GM23338 (cell line): ENCODE measurements at regions not wholly inside any gene's neighbourhood (a gene's known extent, or its start where the extent isn't known, plus 50 kb on each side); places are given as distances from the start of the nearest gene placed in this dataset.

ENCODE experiments used
- ATAC-seq: fragments of 200-7000 bp; cut with Tn5 transposase; 3 replicates; pipeline ENCODE4 v1.9.1; 2020
- DNase-seq: peaks from one replicate; pipeline ENCODE4 v3.0.0-alpha.2; 2015; ENCODE audit warnings: low spot score
- H2AFZ ChIP-seq: fragments of 200-600 bp; sonication (generic); 2 replicates; pipeline ENCODE4 v1.8.0; 2016; ENCODE audit warnings: antibody characterized with exemption, mild to moderate bottlenecking, moderate library complexity
- H3F3A ChIP-seq: fragments of 200-600 bp; sonication (generic); replicated peaks from 2 replicates; pipeline ENCODE4 v1.8.0; 2017; ENCODE audit warnings: antibody characterized with exemption, mixed run types, low read depth
- H3K27ac ChIP-seq: fragments of 200-600 bp; sonication (generic); 2 replicates; pipeline ENCODE4 v1.6.1; 2016; ENCODE audit warnings: low read depth
- H3K27me3 ChIP-seq: fragments of 200-600 bp; sonication (generic); 2 replicates; pipeline ENCODE4 v1.8.0; 2016; ENCODE audit warnings: mild to moderate bottlenecking, mixed run types, moderate library complexity; ENCODE audit not compliant: insufficient read depth
- H3K36me3 ChIP-seq: fragments of 200-600 bp; sonication (generic); 2 replicates; pipeline ENCODE4 v1.8.0; 2016; ENCODE audit warnings: mild to moderate bottlenecking; ENCODE audit not compliant: insufficient read depth
- H3K4me1 ChIP-seq: fragments of 200-600 bp; sonication (generic); 2 replicates; pipeline ENCODE4 v1.8.0; 2016; ENCODE audit warnings: mild to moderate bottlenecking, moderate library complexity; ENCODE audit not compliant: insufficient read depth
- H3K4me2 ChIP-seq: fragments of 200-600 bp; sonication (generic); 2 replicates; pipeline ENCODE4 v1.7.1; 2017; ENCODE audit warnings: mixed run types
- H3K4me3 ChIP-seq: fragments of 200-600 bp; sonication (generic); 2 replicates; pipeline ENCODE4 v1.6.1; 2016; ENCODE audit warnings: mixed run types
- H3K79me2 ChIP-seq: fragments of 200-600 bp; sonication (generic); replicated peaks from 2 replicates; pipeline ENCODE4 v1.8.0; 2017; ENCODE audit warnings: mild to moderate bottlenecking; ENCODE audit not compliant: insufficient read depth
- H3K9me2 ChIP-seq: fragments of 200-600 bp; sonication (generic); 2 replicates; pipeline ENCODE4 v1.8.0; 2017; ENCODE audit not compliant: insufficient read depth
- H4K20me1 ChIP-seq: fragments of 200-600 bp; sonication (generic); replicated peaks from 2 replicates; pipeline ENCODE4 v1.8.0; 2017; ENCODE audit warnings: mild to moderate bottlenecking; ENCODE audit not compliant: insufficient read depth
- H3K27ac Mint-ChIP-seq: 2 replicates; pipeline ENCODE4 v1.8.0; 2020; ENCODE audit warnings: inconsistent platforms, mild to moderate bottlenecking, moderate library complexity, mixed read lengths
- H3K27me3 Mint-ChIP-seq: 3 replicates; pipeline ENCODE4 v1.8.0; 2022; ENCODE audit warnings: low read depth, mild to moderate bottlenecking, moderate library complexity, mixed read lengths, inconsistent platforms; ENCODE audit not compliant: insufficient read depth, poor library complexity
- H3K36me3 Mint-ChIP-seq: 3 replicates; pipeline ENCODE4 v1.8.0; 2021; ENCODE audit warnings: low read depth, mild to moderate bottlenecking, inconsistent platforms, moderate library complexity, mixed read lengths
- H3K4me1 Mint-ChIP-seq: 3 replicates; pipeline ENCODE4 v1.8.0; 2020; ENCODE audit warnings: mild to moderate bottlenecking, inconsistent platforms, mixed read lengths
- H3K4me3 Mint-ChIP-seq: 3 replicates; pipeline ENCODE4 v1.8.0; 2021; ENCODE audit warnings: moderate library complexity, mild to moderate bottlenecking, inconsistent platforms, mixed read lengths
- H3K9me3 Mint-ChIP-seq: 3 replicates; pipeline ENCODE4 v1.8.0; 2020; ENCODE audit warnings: moderate library complexity, mild to moderate bottlenecking, inconsistent platforms, mixed read lengths
- CREB1 ChIP-seq: fragments of 250-450 bp; sonication (Bioruptor Pico); IDR thresholded peaks from 2 replicates; pipeline ENCODE4 v1.5.0; 2020; ENCODE audit warnings: low read depth, mild to moderate bottlenecking, moderate library complexity
- EZH2 ChIP-seq: fragments of 200-600 bp; sonication (generic); IDR thresholded peaks from one replicate; pipeline ENCODE4 v1.8.0; 2017; ENCODE audit warnings: antibody characterized with exemption, mild to moderate bottlenecking, low read depth; ENCODE audit not compliant: unreplicated experiment
- EZH2phosphoT487 ChIP-seq: fragments of 200-600 bp; sonication (generic); IDR thresholded peaks from one replicate; pipeline ENCODE4 v1.8.1; 2018; ENCODE audit warnings: antibody characterized with exemption; ENCODE audit not compliant: unreplicated experiment
- JUNB ChIP-seq: IDR thresholded peaks from one replicate; pipeline ENCODE4 v1.6.1; 2016; ENCODE audit warnings: antibody characterized with exemption; ENCODE audit not compliant: unreplicated experiment
- NANOG ChIP-seq: IDR thresholded peaks from 2 replicates; pipeline ENCODE4 v1.6.1; 2016; ENCODE audit warnings: antibody characterized with exemption, borderline replicate concordance
- POLR2AphosphoS5 ChIP-seq: IDR thresholded peaks from 2 replicates; pipeline ENCODE4 v1.6.1; 2016; ENCODE audit warnings: antibody characterized with exemption, low read depth
- STAT1 ChIP-seq: IDR thresholded peaks from one replicate; pipeline ENCODE4 v1.6.1; 2016; ENCODE audit warnings: antibody characterized with exemption; ENCODE audit not compliant: unreplicated experiment
- ZNF114 ChIP-seq: fragments of 250-450 bp; sonication (Bioruptor Pico); IDR thresholded peaks from 2 replicates; pipeline ENCODE4 v1.5.0; 2020; ENCODE audit warnings: mild to moderate bottlenecking, moderate library complexity
- TF ChIP-seq, protein P1 (sequence below), 2 experiments: fragments of 200-600 bp in 1 of 2; sonication (generic) in 1 of 2; conservative IDR thresholded peaks; 2 replicates each; pipeline versions ENCODE4 v1.5.1 to v1.6.1; 2016 to 2017; ENCODE audit warnings: antibody characterized with exemption in 2 of 2, low read depth in 2 of 2, mild to moderate bottlenecking in 2 of 2, moderate library complexity in 1 of 2
- TF ChIP-seq, protein P2 (sequence below): IDR thresholded peaks from one replicate; pipeline ENCODE4 v1.6.1; 2018; ENCODE audit warnings: antibody characterized with exemption; ENCODE audit not compliant: unreplicated experiment

DNA sequence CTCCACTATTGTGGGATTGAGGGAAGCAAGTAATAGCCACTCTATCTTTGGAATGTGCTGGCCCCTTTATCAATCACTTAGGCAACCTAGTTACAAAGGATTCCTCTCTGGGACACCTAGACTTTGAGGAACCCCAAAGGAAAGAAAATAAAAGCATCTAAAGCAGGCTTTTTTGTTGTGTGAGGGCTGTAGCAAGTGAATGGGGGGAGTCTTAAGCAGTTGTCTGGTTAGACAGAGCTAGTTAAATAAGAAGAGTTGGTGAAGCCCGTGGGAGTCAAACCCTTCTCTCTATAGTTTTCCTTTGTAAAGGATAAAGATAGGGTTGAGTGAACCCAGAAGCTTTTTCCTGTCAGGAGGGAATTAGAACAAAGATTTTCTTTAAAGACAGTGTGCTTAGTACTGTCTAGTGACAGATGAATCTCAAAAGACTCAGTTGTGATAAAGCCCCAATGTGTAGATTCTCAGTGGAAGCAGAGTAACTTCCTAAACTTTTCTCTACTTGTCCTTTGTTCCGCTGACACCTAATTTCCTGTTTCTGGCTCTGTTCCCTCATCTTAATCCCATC, 63.3 kb downstream of the HDGFL1 start:
- Mint-ChIP-seq H3K36me3 (peaks cover 3% of the 10 kb centered on the region; the same call in 2 of the 3 replicates), H3K4me1 (peaks cover 31% of the 10 kb centered on the region; the same call in 2 of the 3 replicates), H3K4me3 (no peak overlapping the region), H3K27ac (no peak overlapping the region), H3K27me3 (no peaks in the 10 kb centered on the region), H3K9me3 (peaks cover 5% of the 10 kb centered on the region; the same call in 1 of the 3 replicates)
- Histone ChIP-seq H3K27me3 (no peaks in the 10 kb centered on the region), H3K4me1 (peaks cover 25% of the 10 kb centered on the region), H2AFZ (peak overlapping the region; percentile 45; the same call in 1 of the 2 replicates), H3K27ac (no peak overlapping the region; the same call in 1 of the 2 replicates), H3K4me2 (0 out of 2 replicates have a peak overlapping the region, but pooled peaks have one; percentile 13), H3F3A (no peaks in the 10 kb centered on the region), H3K9me2 (no peaks in the 10 kb centered on the region), H3K36me3 (no peaks in the 10 kb centered on the region), H3K4me3 (no peak overlapping the region), H3K79me2 (no peaks in the 10 kb centered on the region), H4K20me1 (no peaks in the 10 kb centered on the region)
- ATAC-seq: peak; percentile 49
- TF ChIP-seq, protein P1, sequence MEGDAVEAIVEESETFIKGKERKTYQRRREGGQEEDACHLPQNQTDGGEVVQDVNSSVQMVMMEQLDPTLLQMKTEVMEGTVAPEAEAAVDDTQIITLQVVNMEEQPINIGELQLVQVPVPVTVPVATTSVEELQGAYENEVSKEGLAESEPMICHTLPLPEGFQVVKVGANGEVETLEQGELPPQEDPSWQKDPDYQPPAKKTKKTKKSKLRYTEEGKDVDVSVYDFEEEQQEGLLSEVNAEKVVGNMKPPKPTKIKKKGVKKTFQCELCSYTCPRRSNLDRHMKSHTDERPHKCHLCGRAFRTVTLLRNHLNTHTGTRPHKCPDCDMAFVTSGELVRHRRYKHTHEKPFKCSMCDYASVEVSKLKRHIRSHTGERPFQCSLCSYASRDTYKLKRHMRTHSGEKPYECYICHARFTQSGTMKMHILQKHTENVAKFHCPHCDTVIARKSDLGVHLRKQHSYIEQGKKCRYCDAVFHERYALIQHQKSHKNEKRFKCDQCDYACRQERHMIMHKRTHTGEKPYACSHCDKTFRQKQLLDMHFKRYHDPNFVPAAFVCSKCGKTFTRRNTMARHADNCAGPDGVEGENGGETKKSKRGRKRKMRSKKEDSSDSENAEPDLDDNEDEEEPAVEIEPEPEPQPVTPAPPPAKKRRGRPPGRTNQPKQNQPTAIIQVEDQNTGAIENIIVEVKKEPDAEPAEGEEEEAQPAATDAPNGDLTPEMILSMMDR (conservative IDR thresholded peaks at IDR 0.05; ENCODE audit: low read depth in 2 of 2): no peak
- DNase-seq: peak; percentile 16

DNA sequence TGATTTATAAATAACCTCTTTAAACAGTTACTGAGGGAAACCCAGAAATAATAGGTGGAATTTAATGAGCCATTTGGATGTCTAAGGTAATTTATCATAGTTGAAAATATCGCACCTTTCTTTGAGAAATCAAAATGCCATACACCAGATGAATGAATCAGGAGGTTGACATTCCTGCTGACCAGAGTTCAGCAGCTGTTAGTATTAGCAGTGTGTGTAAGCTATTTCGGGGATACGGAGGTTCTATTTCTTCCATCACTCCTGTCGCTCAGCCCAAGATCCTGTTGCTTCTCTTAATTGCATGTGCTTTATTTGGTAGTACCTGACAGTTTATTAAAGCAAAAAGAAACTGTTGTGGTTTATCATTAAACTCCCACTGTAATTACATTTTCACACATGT, 67.1 kb downstream of the HDGFL1 start:
- H4K20me1 ChIP-seq: no peaks in the 10 kb centered on the region
- H3K9me2 ChIP-seq: no peaks in the 10 kb centered on the region
- no peak for TF ChIP-seq NANOG
- no peaks in the 10 kb centered on the region for H3K79me2 ChIP-seq
- Mint-ChIP-seq H3K27ac (no peak overlapping the region), H3K4me1 (peaks cover 16% of the 10 kb centered on the region; the same call in 2 of the 3 replicates), H3K4me3 (no peak overlapping the region), H3K27me3 (no peaks in the 10 kb centered on the region), H3K36me3 (no peaks in the 10 kb centered on the region), H3K9me3 (no peaks in the 10 kb centered on the region)
- H3K4me2 ChIP-seq: no peak overlapping the region
- no peaks in the 10 kb centered on the region for H3K36me3 ChIP-seq
- H3K4me1 ChIP-seq: peaks cover 14% of the 10 kb centered on the region
- H3K27ac ChIP-seq: no peak overlapping the region
- H3K4me3 ChIP-seq: no peak overlapping the region
- no peaks in the 10 kb centered on the region for H3F3A ChIP-seq
- no peaks in the 10 kb centered on the region for H3K27me3 ChIP-seq
- ATAC-seq (no peak), DNase-seq (no peak)
- no peak overlapping the region; the same call in 1 of the 2 replicates for H2AFZ ChIP-seq

DNA sequence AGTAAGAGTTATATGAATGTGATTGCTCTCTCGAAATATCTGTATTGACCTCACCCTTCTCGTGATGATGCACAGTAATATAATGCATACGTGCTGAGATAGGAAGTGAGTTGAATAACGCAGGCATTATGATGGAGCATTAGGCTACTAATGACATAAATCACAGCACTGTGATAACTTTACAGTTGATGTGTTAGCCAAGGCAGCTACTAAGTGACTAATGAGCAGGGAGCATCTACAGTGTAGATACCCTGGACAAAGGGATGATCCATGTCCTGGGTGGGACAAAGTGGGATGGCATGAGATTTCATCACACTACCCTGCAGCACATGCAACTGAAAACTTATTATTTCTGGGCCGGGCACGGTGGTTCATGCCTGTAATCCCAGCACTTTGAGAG, 68.4 kb downstream of the HDGFL1 start:
- no peaks in the 10 kb centered on the region for H3K36me3 ChIP-seq
- no peak overlapping the region for H3K27ac ChIP-seq
- no peak overlapping the region for H3K4me3 ChIP-seq
- no peaks in the 10 kb centered on the region for H3F3A ChIP-seq
- no peaks in the 10 kb centered on the region for H3K27me3 Mint-ChIP-seq
- no peak overlapping the region for H3K4me3 Mint-ChIP-seq
- H3K27ac Mint-ChIP-seq: no peak overlapping the region
- H3K4me2 ChIP-seq: no peak overlapping the region
- peaks cover 4% of the 10 kb centered on the region; the same call in 1 of the 2 replicates for H3K4me1 ChIP-seq
- no peaks in the 10 kb centered on the region for H3K9me3 Mint-ChIP-seq
- ATAC-seq (no peak), DNase-seq (no peak)
- peaks cover 4% of the 10 kb centered on the region; the same call in 2 of the 3 replicates for H3K4me1 Mint-ChIP-seq
- H3K36me3 Mint-ChIP-seq: no peaks in the 10 kb centered on the region
- no peaks in the 10 kb centered on the region for H4K20me1 ChIP-seq
- no peaks in the 10 kb centered on the region for H3K79me2 ChIP-seq
- H3K27me3 ChIP-seq: no peaks in the 10 kb centered on the region
- no peak overlapping the region for H2AFZ ChIP-seq
- peaks cover 8% of the 10 kb centered on the region; the same call in 1 of the 2 replicates for H3K9me2 ChIP-seq
- TF ChIP-seq, protein P2, sequence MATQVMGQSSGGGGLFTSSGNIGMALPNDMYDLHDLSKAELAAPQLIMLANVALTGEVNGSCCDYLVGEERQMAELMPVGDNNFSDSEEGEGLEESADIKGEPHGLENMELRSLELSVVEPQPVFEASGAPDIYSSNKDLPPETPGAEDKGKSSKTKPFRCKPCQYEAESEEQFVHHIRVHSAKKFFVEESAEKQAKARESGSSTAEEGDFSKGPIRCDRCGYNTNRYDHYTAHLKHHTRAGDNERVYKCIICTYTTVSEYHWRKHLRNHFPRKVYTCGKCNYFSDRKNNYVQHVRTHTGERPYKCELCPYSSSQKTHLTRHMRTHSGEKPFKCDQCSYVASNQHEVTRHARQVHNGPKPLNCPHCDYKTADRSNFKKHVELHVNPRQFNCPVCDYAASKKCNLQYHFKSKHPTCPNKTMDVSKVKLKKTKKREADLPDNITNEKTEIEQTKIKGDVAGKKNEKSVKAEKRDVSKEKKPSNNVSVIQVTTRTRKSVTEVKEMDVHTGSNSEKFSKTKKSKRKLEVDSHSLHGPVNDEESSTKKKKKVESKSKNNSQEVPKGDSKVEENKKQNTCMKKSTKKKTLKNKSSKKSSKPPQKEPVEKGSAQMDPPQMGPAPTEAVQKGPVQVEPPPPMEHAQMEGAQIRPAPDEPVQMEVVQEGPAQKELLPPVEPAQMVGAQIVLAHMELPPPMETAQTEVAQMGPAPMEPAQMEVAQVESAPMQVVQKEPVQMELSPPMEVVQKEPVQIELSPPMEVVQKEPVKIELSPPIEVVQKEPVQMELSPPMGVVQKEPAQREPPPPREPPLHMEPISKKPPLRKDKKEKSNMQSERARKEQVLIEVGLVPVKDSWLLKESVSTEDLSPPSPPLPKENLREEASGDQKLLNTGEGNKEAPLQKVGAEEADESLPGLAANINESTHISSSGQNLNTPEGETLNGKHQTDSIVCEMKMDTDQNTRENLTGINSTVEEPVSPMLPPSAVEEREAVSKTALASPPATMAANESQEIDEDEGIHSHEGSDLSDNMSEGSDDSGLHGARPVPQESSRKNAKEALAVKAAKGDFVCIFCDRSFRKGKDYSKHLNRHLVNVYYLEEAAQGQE: no peak
- TF ChIP-seq, protein P1 (conservative IDR thresholded peaks at IDR 0.05; ENCODE audit: low read depth in 2 of 2): no peak
- TF ChIP-seq STAT1 (no peak), EZH2phosphoT487 (no peak), JUNB (no peak), CREB1 (CRISPR knock-in tag) (no peak), EZH2 (no peak), ZNF114 (CRISPR knock-in tag) (no peak), POLR2AphosphoS5 (no peak)
